Mesothelial cell of epicardium (in vitro differentiated cells): ENCODE measurements at regions not wholly inside any gene's neighbourhood (a gene's known extent, or its start where the extent isn't known, plus 50 kb on each side); places are given as distances from the start of the nearest gene placed in this dataset.
A peak's percentile ranks its signal among the peaks of the same experiment; 100 is the strongest.

Experiments used
- DNase-seq, 2 experiments: peaks; one replicate each; pipeline ENCODE4 v3.0.0; 2021; ENCODE audit warnings: low spot score in 2 of 2; ENCODE audit not compliant: unreplicated experiment in 2 of 2
- H3K27ac Mint-ChIP-seq: 2 replicates; pipeline ENCODE4 v1.8.0; 2021; ENCODE audit warnings: mixed read lengths
- H3K27me3 Mint-ChIP-seq: 2 replicates; pipeline ENCODE4 v1.8.0; 2021; ENCODE audit warnings: low read depth, mixed read lengths
- H3K36me3 Mint-ChIP-seq: 2 replicates; pipeline ENCODE4 v1.8.0; 2021; ENCODE audit warnings: mixed read lengths
- H3K4me1 Mint-ChIP-seq: 2 replicates; pipeline ENCODE4 v1.8.0; 2021; ENCODE audit warnings: mixed read lengths
- H3K4me3 Mint-ChIP-seq: 2 replicates; pipeline ENCODE4 v1.8.0; 2021; ENCODE audit warnings: mild to moderate bottlenecking, moderate library complexity, mixed read lengths
- H3K9me3 Mint-ChIP-seq: 2 replicates; pipeline ENCODE4 v1.8.0; 2021; ENCODE audit warnings: mixed read lengths
- TF ChIP-seq, protein P1 (sequence below): fragments of 200-600 bp; sonication (generic); IDR thresholded peaks from one replicate; pipeline ENCODE4 v1.5.0; 2021; ENCODE audit warnings: antibody characterized with exemption; ENCODE audit not compliant: unreplicated experiment

GRCh38 chr7:65250216-65250615 lies 123.4 kb upstream of the ZNF92 start:
- no peak for DNase-seq
- peaks cover 4% of the 10 kb centered on the region for H3K4me1 Mint-ChIP-seq
- H3K36me3 Mint-ChIP-seq, result no peaks in the 10 kb centered on the region
- TF ChIP-seq, protein P1, sequence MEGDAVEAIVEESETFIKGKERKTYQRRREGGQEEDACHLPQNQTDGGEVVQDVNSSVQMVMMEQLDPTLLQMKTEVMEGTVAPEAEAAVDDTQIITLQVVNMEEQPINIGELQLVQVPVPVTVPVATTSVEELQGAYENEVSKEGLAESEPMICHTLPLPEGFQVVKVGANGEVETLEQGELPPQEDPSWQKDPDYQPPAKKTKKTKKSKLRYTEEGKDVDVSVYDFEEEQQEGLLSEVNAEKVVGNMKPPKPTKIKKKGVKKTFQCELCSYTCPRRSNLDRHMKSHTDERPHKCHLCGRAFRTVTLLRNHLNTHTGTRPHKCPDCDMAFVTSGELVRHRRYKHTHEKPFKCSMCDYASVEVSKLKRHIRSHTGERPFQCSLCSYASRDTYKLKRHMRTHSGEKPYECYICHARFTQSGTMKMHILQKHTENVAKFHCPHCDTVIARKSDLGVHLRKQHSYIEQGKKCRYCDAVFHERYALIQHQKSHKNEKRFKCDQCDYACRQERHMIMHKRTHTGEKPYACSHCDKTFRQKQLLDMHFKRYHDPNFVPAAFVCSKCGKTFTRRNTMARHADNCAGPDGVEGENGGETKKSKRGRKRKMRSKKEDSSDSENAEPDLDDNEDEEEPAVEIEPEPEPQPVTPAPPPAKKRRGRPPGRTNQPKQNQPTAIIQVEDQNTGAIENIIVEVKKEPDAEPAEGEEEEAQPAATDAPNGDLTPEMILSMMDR, result no peak
- H3K4me3 Mint-ChIP-seq, result peak overlapping the region; percentile 6
- H3K9me3 Mint-ChIP-seq, result no peaks in the 10 kb centered on the region
- no peak overlapping the region for H3K27ac Mint-ChIP-seq
- H3K27me3 Mint-ChIP-seq, result peaks cover 10% of the 10 kb centered on the region

DNA sequence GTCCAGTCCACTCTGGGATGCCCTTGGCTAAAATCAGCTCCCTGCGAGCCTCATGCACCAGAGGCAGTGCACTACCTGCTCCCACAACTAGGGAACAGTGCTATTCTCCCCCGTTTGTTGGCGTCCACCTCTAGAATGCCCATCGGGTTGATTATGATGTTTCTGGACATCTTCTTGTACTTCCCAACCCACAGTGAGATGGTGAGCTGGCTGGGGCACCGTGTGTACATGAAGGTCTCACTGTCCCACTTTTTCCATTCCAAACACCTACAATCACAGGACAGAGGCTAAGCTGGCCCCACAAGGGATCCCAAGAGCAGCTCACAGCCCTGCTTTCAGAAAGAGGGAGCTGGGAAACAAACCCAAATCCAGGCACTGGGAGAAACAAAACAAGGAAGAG lies 126.2 kb upstream of the ZNF92 start:
- Mint-ChIP-seq H3K27ac (no peak overlapping the region), H3K4me3 (no peak overlapping the region), H3K9me3 (no peaks in the 10 kb centered on the region), H3K4me1 (peaks cover 4% of the 10 kb centered on the region), H3K27me3 (peaks cover 14% of the 10 kb centered on the region), H3K36me3 (no peaks in the 10 kb centered on the region)
- TF ChIP-seq, protein P1, result no peak
- DNase-seq, result no peak

GRCh38 chr7:65239707-65240352 lies 133.8 kb upstream of the ZNF92 start:
- TF ChIP-seq, protein P1, result no peak
- DNase-seq, result peak; percentile 27 to 58
- Mint-ChIP-seq H3K4me3 (peak overlapping the region; percentile 74), H3K27me3 (peaks cover 15% of the 10 kb centered on the region), H3K36me3 (no peaks in the 10 kb centered on the region), H3K27ac (no peak overlapping the region), H3K9me3 (no peaks in the 10 kb centered on the region), H3K4me1 (no peaks in the 10 kb centered on the region)

GRCh38 chr7:65239324-65239706 lies 134.3 kb upstream of the ZNF92 start:
- no peaks in the 10 kb centered on the region for H3K4me1 Mint-ChIP-seq
- H3K27ac Mint-ChIP-seq, result no peak overlapping the region
- H3K27me3 Mint-ChIP-seq, result peaks cover 15% of the 10 kb centered on the region
- no peaks in the 10 kb centered on the region for H3K9me3 Mint-ChIP-seq
- TF ChIP-seq, protein P1, result no peak
- no peak for DNase-seq
- peak overlapping the region; percentile 74 for H3K4me3 Mint-ChIP-seq
- no peaks in the 10 kb centered on the region for H3K36me3 Mint-ChIP-seq

DNA sequence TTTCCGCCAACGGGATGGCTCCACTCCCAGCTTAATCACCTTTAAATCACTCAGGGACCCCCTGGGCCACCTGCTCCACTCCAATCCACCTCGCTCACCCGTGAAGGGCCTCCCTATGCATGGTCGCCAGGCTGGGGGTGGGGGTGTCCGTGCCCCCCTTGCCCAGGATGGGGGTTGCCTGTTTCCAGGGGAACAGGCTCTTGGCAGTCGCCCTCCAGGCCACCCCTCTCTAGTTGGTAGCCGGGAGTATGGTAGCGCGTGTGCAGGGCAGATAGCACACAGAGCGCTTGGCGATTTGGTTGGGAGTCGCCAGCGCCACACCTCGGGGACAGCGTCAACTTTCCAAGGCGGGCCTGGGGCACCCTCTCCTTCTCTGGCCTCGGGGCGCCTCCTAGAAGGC lies 134.9 kb upstream of the ZNF92 start:
- Mint-ChIP-seq H3K36me3 (no peaks in the 10 kb centered on the region), H3K27me3 (peaks cover 12% of the 10 kb centered on the region), H3K4me1 (no peaks in the 10 kb centered on the region), H3K9me3 (no peaks in the 10 kb centered on the region), H3K27ac (no peak overlapping the region), H3K4me3 (peak overlapping the region; percentile 74)
- TF ChIP-seq, protein P1, result no peak
- DNase-seq, result no peak

GRCh38 chr7:65235586-65235985 lies 138.1 kb upstream of the ZNF92 start:
- Mint-ChIP-seq H3K4me1 (no peaks in the 10 kb centered on the region), H3K27me3 (peaks cover 9% of the 10 kb centered on the region), H3K9me3 (no peaks in the 10 kb centered on the region), H3K36me3 (no peaks in the 10 kb centered on the region), H3K4me3 (no peak overlapping the region), H3K27ac (no peak overlapping the region)
- DNase-seq, result no peak
- TF ChIP-seq, protein P1, result no peak
